HepG2 (cell line): ENCODE measurements at regions not wholly inside any gene's neighbourhood (a gene's known extent, or its start where the extent isn't known, plus 50 kb on each side); places are given as distances from the start of the nearest gene placed in this dataset.

Source experiments
- ATAC-seq: fragments of 200-7000 bp; cut with Tn5 transposase; 3 replicates; pipeline ENCODE4 v1.9.1; 2020; ENCODE audit warnings: mild to moderate bottlenecking, moderate library complexity
- BruUV-seq: library from RNA; stranded (reverse); fragments of 400-500 nt; replicated peaks from 2 replicates; lab custom pipeline; 2021; lab: Mats Ljungman, UMichigan
- CTCF ChIA-PET: fragments of 300-600 bp; formaldehyde crosslinking; extraction: SDS; loops from one replicate; lab custom pipeline; 2021; ENCODE audit warnings: low total read pairs, inconsistent platforms, low intra/inter-chr PET ratio; lab: Yijun Ruan, JAX
- POLR2A ChIA-PET: fragments of 350-600 bp; sonication (Branson Sonifier 250); formaldehyde crosslinking; loops from one replicate; lab custom pipeline; 2020; ENCODE audit warnings: antibody characterized with exemption, inconsistent platforms; lab: Yijun Ruan, JAX
- DNase-seq: peaks from one replicate; pipeline ENCODE4 v3.0.0-alpha.2; 2015; ENCODE audit warnings: low spot score
- FAIRE-seq: peaks from 3 replicates; lab custom pipeline; 2011; peaks lifted over from hg19 to GRCh38; lab: Jason Lieb, UNC
- H2AFZ ChIP-seq: one replicate; pipeline ENCODE4 v1.6.1; 2011; ENCODE audit warnings: low read length, inconsistent platforms
- H3K27ac ChIP-seq: fragments of 300-600 bp; 3 replicates; pipeline ENCODE4 v1.8.0; 2011; ENCODE audit warnings: mixed run types, mild to moderate bottlenecking, mixed read lengths, low read length, inconsistent platforms; ENCODE audit not compliant: insufficient read depth; ENCODE audit errors: extremely low read length
- H3K27me3 ChIP-seq, 2 experiments: fragments of 200-600 bp in 1 of 2; 2 replicates in 1 of 2; 3 replicates in 1 of 2; pipeline versions ENCODE4 v1.6.0 to v1.8.0; 2011; ENCODE audit warnings: low read length in 2 of 2, mild to moderate bottlenecking in 2 of 2, moderate library complexity in 2 of 2, inconsistent platforms in 1 of 2; ENCODE audit not compliant: insufficient read depth in 2 of 2, control insufficient read depth in 1 of 2
- H3K36me3 ChIP-seq, 2 experiments: fragments of 200-600 bp in 1 of 2; replicated peaks in 1 of 2; 2 replicates in 1 of 2; 3 replicates in 1 of 2; pipeline versions ENCODE4 v1.5.1 to v1.8.0; 2011; ENCODE audit warnings: low read length in 2 of 2, inconsistent platforms in 1 of 2; ENCODE audit not compliant: insufficient read depth in 2 of 2, control insufficient read depth in 1 of 2
- H3K4me1 ChIP-seq: 2 replicates; pipeline ENCODE4 v1.5.1; 2012; ENCODE audit warnings: low read length, inconsistent platforms; ENCODE audit not compliant: insufficient read depth
- H3K4me2 ChIP-seq: 2 replicates; pipeline ENCODE4 v1.6.0; 2011; ENCODE audit warnings: low read depth, low read length, inconsistent platforms
- H3K4me3 ChIP-seq, 3 experiments: fragments of 200-600 bp in 1 of 3; sonication (generic), shearing (Covaris generic) in 1 of 3; replicated peaks in 1 of 3; 2 replicates each; pipeline ENCODE4 v1.5.1; 2011 to 2016; ENCODE audit warnings: low read length in 3 of 3, inconsistent platforms in 2 of 3, low read depth in 2 of 3, mild to moderate bottlenecking in 2 of 3, control low read depth in 1 of 3, mixed read lengths in 1 of 3; ENCODE audit not compliant: insufficient read depth in 1 of 3
- H3K79me2 ChIP-seq: one replicate; pipeline ENCODE4 v1.6.1; 2011; ENCODE audit warnings: low read length, inconsistent platforms; ENCODE audit not compliant: insufficient read depth
- H3K9ac ChIP-seq: 2 replicates; pipeline ENCODE4 v1.6.0; 2011; ENCODE audit warnings: mild to moderate bottlenecking, low read depth, low read length, inconsistent platforms; ENCODE audit not compliant: insufficient read depth
- H3K9me3 ChIP-seq: 2 replicates; pipeline ENCODE4 v1.5.1; 2012; ENCODE audit warnings: mild to moderate bottlenecking, low read length
- H4K20me1 ChIP-seq: 2 replicates; pipeline ENCODE4 v1.6.0; 2011; ENCODE audit warnings: inconsistent platforms, mild to moderate bottlenecking, low read length, moderate library complexity; ENCODE audit not compliant: insufficient read depth
- FOXA1 ChIP-seq, 2 experiments: fragments of 450-650 bp in 1 of 2; sonication (generic) in 1 of 2; formaldehyde crosslinking in 1 of 2; IDR thresholded peaks; 2 replicates each; pipeline versions ENCODE4 v1.4.0 to v1.6.1; 2016 to 2020; ENCODE audit warnings: missing genetic modification reagents in 1 of 2
- NBN ChIP-seq: fragments of 450-650 bp; conservative IDR thresholded peaks from 2 replicates; pipeline ENCODE4 v1.6.1; 2017
- NR2F6 ChIP-seq, 2 experiments: IDR thresholded peaks; 2 replicates each; pipeline ENCODE4 v1.6.1; 2016; ENCODE audit warnings: antibody characterized with exemption in 1 of 2, mild to moderate bottlenecking in 1 of 2
- ZC3H4 ChIP-seq: sonication (generic); formaldehyde crosslinking; IDR thresholded peaks from 2 replicates; pipeline ENCODE4 v1.4.0; 2020; ENCODE audit warnings: missing genetic modification reagents, borderline replicate concordance
- ZNF24 ChIP-seq: fragments of 450-650 bp; IDR thresholded peaks from 2 replicates; pipeline ENCODE4 v1.6.1; 2017; ENCODE audit warnings: antibody characterized with exemption, mild to moderate bottlenecking
- ZNF253 ChIP-seq: sonication (generic); formaldehyde crosslinking; IDR thresholded peaks from 2 replicates; pipeline ENCODE4 v1.8.0; 2022; ENCODE audit warnings: mild to moderate bottlenecking, missing genetic modification reagents, borderline replicate concordance
- ZSCAN5A ChIP-seq: sonication (generic); formaldehyde crosslinking; IDR thresholded peaks from 2 replicates; pipeline ENCODE4 v1.8.0; 2022; ENCODE audit warnings: mild to moderate bottlenecking, missing genetic modification reagents, borderline replicate concordance
- ZUFSP ChIP-seq: sonication (generic); formaldehyde crosslinking; IDR thresholded peaks from 2 replicates; pipeline ENCODE4 v1.9.0; 2021; ENCODE audit warnings: missing genetic modification reagents, mild to moderate bottlenecking, borderline replicate concordance
- WGBS: methylation state at CpG from one replicate; pipeline ENCODE4 v1.1.6; 2017; ENCODE audit warnings: low lambda C conversion rate; 5-methylcytosine and 5-hydroxymethylcytosine counted together
- in situ Hi-C: cut with HindIII; loops from 2 replicates; pipeline ENCODE4 v1.10.0; 2017; ENCODE audit warnings: low pct_unique_long_range_greater_than_20kb; ENCODE audit not compliant: extremely low pct_ligation_motif_present
- intact Hi-C: fragments of 100-400 bp; cut with micrococcal nuclease; formaldehyde crosslinking; loops from one replicate; pipeline ENCODE4 v1.10.0; 2022; ENCODE audit not compliant: unreplicated experiment
- TF ChIP-seq, protein P1 (sequence below): sonication (generic); formaldehyde crosslinking; IDR thresholded peaks from 2 replicates; pipeline ENCODE4 v1.5.1; 2020; ENCODE audit warnings: mild to moderate bottlenecking, missing genetic modification reagents, moderate library complexity

DNA sequence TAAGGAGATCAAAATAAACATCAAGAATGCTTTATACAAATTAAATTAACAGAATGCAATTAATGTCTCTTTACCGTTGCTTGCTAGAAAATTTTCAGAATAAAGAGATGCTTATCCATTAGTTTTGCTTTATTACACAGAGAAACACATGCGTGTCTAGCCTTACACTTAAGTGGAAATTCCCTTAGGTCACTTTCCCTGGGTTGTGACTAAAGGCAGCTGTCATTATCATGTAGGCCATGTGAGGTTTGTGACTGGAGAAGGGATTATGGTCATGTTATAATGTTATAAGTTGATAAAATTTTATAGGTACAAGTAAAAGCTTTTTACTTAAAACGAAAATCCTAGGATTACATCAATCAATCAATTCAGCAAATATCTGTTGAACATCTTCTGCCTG is 121.0 kb downstream of the KCNRG start:
- no peak for DNase-seq
- H3K36me3 ChIP-seq, result no peaks in the 10 kb centered on the region
- H3K4me2 ChIP-seq, result no peak overlapping the region
- H3K9me3 ChIP-seq, result no peaks in the 10 kb centered on the region
- BruUV-seq, result no TSS peak
- no peak overlapping the region for H3K27ac ChIP-seq
- ChIA-PET POLR2A (no interaction called here), CTCF (no interaction called here)
- 13% methylated on average over 3 of the region's 3 CpGs for WGBS
- no peaks in the 10 kb centered on the region for H4K20me1 ChIP-seq
- H2AFZ ChIP-seq, result no peak overlapping the region
- no peak overlapping the region for H3K9ac ChIP-seq
- H3K79me2 ChIP-seq, result no peaks in the 10 kb centered on the region
- no peak for ATAC-seq
- intact Hi-C loops (no loop called here), in situ Hi-C loops (no loop called here)
- H3K4me3 ChIP-seq, result no peak overlapping the region
- H3K27me3 ChIP-seq, result peaks cover 0 to 7% of the 10 kb centered on the region in 2 experiments; a peak in 4 of 5 replicates
- no peak for FAIRE-seq
- TF ChIP-seq ZC3H4 (CRISPR knock-in tag), result no peak
- no peak for TF ChIP-seq ZUFSP (CRISPR knock-in tag)
- TF ChIP-seq ZNF24, result no peak
- no peak for TF ChIP-seq FOXA1 (IDR thresholded peaks at IDR 0.05)
- no peak for TF ChIP-seq FOXA1 (CRISPR knock-in tag; IDR thresholded peaks at IDR 0.05)
- TF ChIP-seq NR2F6 (IDR thresholded peaks at IDR 0.05), result no peak
- no peak for TF ChIP-seq NR2F6 (CRISPR knock-in tag; IDR thresholded peaks at IDR 0.05)
- TF ChIP-seq NBN, result no peak
- TF ChIP-seq, protein P1, sequence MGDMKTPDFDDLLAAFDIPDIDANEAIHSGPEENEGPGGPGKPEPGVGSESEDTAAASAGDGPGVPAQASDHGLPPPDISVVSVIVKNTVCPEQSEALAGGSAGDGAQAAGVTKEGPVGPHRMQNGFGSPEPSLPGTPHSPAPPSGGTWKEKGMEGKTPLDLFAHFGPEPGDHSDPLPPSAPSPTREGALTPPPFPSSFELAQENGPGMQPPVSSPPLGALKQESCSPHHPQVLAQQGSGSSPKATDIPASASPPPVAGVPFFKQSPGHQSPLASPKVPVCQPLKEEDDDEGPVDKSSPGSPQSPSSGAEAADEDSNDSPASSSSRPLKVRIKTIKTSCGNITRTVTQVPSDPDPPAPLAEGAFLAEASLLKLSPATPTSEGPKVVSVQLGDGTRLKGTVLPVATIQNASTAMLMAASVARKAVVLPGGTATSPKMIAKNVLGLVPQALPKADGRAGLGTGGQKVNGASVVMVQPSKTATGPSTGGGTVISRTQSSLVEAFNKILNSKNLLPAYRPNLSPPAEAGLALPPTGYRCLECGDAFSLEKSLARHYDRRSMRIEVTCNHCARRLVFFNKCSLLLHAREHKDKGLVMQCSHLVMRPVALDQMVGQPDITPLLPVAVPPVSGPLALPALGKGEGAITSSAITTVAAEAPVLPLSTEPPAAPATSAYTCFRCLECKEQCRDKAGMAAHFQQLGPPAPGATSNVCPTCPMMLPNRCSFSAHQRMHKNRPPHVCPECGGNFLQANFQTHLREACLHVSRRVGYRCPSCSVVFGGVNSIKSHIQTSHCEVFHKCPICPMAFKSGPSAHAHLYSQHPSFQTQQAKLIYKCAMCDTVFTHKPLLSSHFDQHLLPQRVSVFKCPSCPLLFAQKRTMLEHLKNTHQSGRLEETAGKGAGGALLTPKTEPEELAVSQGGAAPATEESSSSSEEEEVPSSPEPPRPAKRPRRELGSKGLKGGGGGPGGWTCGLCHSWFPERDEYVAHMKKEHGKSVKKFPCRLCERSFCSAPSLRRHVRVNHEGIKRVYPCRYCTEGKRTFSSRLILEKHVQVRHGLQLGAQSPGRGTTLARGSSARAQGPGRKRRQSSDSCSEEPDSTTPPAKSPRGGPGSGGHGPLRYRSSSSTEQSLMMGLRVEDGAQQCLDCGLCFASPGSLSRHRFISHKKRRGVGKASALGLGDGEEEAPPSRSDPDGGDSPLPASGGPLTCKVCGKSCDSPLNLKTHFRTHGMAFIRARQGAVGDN (CRISPR knock-in tag), result no peak
- no peak for TF ChIP-seq ZNF253 (CRISPR knock-in tag)
- TF ChIP-seq ZSCAN5A (CRISPR knock-in tag), result no peak
- H3K4me1 ChIP-seq, result peaks cover 10% of the 10 kb centered on the region
